ENCODE measurements at regions not wholly inside any gene's neighbourhood (a gene's known extent, or its start where the extent isn't known, plus 50 kb on each side); places are given as distances from the start of the nearest gene placed in this dataset.

DNA sequence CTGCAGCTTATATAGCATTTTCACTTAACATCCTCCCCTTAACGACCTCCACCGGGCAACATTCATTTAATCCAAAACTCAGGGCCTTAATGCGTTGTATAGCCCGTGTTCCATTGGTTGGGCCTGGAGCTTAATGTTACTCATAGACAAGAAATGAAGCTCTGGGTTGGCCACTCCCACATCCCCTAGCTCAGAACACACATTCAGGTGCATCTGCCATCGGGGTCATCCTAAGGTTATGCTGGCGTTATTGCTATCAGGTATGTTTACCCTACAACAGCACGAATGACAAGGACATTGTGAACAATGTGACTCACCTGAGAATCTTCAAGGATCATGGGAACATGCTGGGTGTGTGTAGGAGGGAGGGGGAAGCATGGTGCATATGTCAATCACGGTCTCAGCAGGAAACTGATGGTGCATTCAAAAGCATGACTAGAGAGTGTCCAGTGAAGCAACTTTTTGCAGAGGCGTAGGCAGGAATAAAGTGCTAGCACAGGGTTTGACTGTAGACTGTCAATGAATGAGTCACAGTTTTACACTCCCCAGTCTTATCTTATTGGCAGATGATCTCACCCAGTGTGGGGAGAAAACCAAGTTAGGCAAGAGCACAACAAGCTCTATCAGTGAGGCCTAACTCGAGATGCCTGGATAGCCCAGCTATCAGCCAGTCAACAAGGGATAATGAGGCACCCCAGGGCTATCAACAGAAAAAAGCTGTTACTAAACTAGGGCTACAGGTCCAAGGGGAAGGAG lies 402.1 kb upstream of the MCTP2 start:
- no peak for DNase-seq (ENCODE audit: low spot score)

DNA sequence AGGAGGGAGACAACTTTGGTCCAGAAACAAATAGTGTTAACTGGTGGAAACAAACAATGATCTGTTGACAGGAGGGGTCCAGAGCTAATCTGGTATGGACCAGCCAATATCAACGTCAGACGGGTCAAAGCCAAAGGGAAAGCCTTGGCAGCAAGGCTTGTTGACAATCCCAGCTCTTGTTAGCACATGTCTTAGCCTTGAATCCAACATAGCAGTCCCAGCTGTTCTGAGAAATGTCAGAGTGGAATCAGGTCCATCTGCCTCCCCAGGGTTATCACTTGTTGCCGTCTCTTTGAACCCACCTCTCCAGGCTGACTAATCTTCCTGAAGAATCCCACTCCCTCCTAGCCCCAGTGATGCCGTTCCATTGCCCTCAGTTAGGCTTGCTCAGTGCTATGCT lies 404.6 kb upstream of the MCTP2 start:
- no peak for DNase-seq (ENCODE audit: low spot score)

DNA sequence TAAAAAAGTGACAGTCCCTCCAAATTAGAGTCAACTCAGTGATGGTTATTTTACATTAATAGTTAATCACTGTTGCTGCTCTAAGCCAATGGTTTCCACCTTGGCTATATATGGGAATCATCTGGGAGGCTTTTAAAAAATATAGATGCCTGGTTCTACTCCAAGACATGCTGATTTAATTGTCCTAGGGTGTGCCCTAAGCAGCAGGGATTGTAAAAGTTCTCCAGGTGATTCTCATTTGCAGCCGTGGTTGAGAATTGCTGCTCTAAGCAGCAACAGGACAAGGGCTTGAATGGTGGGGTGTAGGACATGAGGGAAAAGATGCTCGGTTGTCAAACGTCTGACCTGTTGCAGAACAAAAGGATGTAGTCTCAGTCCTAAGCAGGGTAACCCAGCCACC lies 405.1 kb upstream of the MCTP2 start:
- DNase-seq (ENCODE audit: low spot score), result no peak

DNA sequence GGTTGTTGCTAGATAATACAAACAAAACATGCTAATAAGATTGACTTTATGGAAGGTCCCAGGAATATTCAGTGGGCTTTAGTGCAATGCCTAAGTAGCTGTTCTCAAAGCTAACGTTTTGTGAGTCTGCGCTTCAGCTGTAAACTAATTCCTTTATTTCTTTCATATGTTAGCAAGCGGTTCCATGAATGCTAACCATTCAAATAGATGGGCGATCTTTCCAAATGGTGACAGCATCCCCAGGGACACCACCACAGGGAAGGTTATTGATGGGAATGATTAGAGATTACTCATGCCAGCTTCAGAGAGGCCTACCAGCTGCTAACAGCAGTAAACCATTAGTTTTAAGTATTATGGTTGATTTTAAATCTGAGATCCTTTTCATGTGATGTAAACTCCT lies 405.7 kb upstream of the MCTP2 start:
- no peak for DNase-seq (ENCODE audit: low spot score)

DNA sequence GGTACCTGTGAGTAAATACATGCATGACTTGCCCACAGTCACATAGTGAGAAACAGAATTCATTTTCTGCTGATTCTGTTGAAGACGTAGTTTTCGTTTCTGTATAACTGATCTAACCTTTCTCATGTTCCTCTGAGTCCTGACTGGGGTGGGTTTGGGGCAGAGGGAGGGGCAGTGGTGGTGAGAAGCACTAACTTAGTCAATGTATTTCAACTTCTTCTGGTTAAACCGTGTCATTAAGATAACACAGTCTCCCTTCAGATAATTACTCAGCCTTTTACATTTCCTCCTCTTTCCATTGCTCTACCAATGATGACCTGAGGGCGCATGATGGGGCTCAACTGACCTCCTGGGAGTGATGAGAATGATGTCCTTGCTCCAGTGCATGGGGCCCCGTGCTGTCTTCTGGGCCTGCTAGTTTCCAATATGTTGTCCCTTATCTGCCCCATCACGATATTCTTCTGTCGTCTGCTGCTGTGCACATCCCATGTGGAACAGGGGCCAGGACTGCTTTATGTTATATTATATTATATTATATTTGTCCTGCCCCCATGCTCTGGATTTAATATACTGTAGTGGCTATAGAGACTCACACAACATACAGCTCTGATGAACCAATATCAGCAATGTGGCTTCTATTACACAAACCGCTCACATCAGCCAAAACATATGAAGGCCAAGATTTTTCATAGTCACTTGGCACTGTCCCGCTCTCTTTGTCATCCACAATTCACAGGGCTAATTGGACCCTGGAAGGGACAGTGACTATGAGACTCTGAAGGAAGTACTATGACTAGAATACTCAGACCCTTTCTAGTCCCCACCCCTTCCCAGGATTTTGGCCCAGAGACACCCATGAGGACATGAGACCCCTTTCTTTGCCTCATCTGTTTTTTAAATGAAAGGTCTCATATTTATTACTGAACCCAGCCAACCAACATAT lies 407.1 kb upstream of the MCTP2 start:
- no peak for DNase-seq (ENCODE audit: low spot score)

DNA sequence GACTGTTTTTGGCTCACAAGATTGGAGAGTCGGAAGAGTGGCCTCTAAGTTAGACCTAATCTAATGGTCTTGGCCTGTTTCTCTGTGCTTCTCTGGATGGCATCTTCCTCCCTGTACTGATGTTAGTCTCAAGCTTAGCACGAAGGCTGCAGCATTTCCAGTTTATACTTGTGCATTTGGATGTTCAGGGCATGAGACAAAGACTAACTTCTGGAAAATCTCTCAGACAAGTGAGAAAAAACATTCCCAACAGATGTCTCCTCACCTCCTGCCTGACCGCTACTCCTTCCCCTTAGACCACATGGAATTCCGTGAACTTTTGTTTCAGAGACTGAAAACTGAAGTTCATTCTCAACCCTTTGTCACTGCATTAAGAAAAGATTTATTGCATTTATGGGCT lies 410.8 kb upstream of the MCTP2 start:
- no peak for DNase-seq (ENCODE audit: low spot score)

DNA sequence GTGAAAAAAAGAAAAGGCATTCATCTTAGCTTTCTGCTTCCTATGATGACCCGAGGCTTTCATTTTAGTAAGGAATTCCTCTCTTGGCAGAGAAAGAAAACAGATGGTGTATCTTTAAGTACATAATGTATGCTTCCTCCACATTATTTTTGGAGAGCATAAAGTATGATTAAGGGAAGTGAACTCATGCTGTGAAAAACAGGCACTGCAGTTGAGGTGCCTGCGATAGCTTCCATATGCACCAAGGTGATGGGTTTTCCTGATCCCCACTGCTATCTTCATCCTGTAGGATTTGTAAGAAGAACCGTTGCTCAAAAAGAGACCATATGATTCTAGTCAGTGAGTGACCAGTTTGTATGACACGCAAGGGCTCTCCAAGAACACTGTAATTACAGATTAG lies 411.5 kb upstream of the MCTP2 start:
- no peak for DNase-seq (ENCODE audit: low spot score)

DNA sequence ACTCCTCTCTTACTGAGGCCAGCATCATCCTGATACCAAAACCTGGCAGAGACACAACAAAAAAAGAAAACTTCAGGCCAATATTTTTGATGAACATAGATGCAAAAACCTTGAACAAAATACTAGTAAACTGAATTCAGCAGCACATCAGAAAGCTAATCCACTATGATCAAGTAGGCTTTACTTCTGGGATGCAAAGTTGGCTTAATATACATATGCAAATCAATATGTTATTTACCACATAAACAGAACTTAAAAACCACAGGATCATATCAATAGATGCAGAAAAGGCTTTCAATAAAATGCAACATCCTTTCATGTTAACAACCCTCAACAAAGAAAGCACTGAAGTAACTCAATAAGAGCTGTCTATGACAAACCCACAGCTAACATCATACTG lies 414.5 kb upstream of the MCTP2 start:
- no peak for DNase-seq (ENCODE audit: low spot score)

DNA sequence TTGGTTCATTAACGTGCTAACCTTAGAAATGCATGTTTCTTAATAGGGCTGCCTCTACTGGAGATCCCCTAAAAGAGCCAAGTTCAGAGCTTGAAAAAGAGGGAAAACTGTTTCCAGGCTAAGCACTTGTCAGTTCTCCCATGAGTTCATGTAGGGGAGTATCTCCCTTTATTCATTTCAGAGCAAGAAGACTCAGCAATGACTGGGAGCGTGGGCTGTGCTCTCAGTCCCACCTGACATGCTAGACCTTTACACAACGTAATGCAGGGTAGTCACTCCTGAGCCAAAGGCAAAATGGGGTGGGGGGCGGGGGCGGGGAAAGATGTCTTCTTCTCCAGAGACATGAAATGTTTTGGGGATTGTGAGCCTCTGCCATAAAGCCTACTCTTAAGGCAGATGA lies 420.1 kb upstream of the MCTP2 start:
- DNase-seq (ENCODE audit: low spot score), result no peak

DNA sequence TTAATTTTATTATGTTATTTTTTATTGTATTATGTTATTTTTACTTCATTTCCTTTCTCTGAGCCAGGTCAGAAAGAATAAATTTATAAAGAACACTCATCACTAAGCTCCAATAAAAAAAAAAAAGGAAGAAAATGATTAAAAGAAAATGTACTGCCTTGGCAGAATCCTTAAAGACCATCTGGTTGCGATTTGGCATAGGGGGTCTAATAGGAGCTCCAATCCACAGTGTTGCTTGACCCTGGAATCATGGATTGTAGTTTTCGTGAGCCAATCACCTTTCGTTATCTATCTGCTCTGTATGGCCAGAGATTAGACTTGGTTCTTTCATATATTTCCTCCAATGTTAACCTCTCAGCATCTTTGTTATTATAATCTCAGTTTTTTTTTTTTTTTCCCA lies 421.8 kb upstream of the MCTP2 start:
- no peak for DNase-seq (ENCODE audit: low spot score)

DNA sequence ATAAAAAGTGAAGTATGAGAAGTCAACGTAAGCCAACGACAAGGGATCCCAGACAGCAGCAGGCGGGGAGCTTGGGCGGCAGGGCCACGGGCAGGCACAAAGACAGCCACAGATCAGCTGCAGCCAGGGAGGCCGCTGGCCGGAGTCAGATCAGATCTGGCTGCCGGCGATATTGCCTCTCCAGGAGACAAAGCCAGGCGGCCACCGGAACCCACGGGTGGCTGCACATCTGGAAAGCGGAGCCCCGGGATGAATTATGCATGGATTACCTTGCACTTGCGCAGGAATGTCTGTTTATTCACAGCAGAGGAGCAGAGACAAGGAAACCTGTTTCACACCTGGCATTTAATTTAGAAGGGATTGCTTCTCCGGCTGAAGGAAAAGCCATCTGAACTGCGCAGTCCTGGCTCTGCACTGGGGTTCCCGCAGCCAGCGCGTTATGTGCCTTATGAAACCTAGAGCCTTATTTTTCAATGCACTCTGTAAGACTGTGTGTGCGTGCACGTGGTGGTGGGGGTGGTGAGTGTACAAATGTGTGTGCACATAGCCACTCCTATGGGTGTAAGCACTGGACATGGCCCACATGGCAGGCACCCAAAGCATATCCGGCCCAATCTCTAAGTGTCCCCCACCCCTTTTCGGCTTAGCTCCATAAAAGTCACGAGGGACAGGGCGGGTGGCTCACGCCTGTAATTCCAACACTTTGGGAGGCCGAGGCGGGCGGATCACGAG lies 427.8 kb upstream of the MCTP2 start:
- no peak for DNase-seq (ENCODE audit: low spot score)

DNA sequence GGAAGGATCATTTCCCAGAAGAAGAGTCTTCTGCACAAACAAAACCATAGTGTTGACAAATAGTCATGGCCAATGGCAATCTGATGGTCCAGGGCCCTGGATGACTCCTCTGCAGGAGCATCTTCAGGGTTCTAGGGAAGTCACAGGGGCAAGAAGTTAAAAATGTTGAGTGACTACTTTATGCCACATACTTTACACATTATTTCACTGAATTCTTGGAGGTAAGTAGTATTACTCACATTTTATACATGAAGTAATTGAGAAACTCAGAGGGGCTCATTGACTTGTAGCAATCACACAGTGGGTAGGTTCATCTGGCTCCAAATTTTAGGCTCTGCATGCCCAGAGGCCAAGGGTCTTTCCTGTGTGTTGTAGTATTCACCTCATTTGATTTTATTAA lies 430.2 kb upstream of the MCTP2 start:
- DNase-seq (ENCODE audit: low spot score), result no peak

DNA sequence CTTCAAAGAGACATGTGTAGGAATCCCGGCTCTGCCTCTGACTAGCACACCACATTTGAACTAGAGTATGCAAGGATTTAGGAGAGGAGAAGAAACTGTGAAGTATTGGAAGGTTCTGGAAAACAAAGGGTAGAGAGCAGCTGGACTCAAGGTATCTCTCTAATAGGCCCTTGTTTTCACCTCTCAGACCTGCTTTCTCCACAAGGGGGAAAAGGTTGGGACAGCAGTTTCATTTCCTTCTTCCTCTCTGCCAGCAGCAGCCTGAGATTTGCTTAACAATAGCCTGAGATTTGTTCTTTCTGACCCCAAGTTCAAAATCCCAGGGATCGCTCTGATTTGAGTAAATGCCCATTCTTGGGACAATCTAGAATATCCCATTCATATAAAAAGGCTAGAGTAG lies 430.6 kb upstream of the MCTP2 start:
- DNase-seq (ENCODE audit: low spot score), result no peak

DNA sequence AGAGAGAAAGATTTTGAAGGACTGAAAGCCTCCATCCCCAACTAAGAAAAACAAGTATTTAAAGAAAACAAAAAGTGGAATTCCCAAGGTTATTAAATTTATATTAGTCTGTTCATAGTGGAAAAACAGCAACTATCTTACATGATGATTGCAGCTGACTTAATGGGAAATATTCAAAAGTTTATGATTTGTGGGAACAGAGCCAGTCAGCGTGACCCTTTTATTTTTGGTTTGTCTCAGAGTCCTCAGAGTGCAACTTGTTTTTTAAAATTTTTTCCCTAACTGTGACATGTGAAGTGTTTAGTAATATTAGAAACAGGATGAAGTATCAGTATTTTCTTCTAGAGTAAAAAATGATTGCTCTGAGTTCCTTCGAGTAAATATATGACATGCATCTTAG lies 441.9 kb upstream of the MCTP2 start:
- DNase-seq (ENCODE audit: low spot score), result no peak

DNA sequence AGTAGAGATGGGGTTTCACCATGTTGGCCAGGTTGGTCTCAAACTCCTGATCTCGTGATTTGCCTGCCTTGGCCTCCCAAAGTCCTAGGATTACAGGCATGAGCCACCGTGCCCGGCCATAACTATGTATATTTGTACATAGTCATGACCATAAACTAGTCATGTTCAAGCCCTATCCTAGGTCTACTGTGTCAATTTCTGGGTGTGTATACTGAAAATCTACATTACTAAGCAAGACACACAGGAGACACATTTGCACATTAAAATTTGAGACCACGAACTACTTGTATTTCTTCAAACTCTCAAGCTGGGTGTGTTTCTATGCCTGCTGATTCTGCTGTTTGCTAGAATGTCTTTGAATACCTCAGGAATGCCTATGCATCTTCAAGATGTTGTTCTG lies 451.3 kb upstream of the MCTP2 start:
- no peak for DNase-seq (ENCODE audit: low spot score)

DNA sequence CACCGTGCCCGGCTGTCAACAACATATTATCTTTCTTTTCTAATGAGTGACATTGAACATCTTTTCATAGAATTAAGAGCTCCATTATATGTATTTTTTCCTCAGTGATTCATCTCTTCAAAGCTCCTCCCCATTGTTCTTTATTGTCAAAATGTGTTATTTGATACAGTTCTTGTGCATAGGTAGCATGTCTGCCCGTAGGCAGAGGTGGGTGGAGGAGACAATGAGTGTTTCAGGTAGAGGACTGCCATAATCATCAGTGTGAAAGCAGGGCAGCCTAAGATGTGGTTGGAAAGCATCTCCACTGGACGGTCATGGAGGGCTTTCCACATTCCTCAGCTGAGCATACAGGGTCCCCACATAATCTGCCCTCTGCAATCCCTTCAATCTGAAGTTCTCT lies 452.0 kb upstream of the MCTP2 start:
- no peak for DNase-seq (ENCODE audit: low spot score)

DNA sequence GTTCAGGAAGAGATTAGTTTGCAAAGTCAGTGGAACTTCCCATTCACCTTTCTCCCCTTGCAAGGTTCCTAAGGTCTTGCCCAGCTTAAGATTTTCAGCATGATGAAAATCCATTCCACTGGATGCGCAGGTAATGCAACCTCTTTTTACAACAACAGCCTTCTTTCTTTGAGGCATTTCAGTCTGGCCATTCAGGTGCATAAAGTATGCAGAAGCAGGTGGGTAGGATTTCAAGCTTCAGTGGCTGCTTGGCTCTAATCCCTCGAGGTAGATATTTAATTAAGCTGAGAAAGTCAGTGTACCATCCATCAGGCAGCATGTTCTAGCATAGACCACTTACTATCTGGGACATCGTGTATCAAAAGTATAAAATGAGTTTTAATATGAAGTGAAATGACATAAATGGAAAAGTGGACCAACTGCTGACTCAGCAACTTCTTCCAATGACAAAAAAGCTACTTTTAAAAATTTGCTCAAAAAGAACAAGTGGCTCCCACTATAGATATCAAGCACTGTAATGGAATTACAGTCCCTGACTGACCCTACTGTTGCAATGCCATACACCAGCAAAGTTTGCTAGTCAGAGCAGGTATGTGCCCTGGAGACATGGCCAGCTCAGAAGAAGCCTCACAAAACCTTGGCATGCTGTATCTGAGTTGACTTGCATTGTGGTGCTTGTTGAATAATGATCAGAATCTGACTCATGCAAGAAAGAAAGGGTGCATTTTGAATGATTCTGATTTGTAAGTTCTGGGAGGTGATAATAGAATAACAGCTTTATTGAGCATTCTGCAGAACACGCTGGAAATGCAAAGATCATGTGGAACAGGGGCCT lies 459.9 kb upstream of the MCTP2 start:
- DNase-seq (ENCODE audit: low spot score), result no peak

DNA sequence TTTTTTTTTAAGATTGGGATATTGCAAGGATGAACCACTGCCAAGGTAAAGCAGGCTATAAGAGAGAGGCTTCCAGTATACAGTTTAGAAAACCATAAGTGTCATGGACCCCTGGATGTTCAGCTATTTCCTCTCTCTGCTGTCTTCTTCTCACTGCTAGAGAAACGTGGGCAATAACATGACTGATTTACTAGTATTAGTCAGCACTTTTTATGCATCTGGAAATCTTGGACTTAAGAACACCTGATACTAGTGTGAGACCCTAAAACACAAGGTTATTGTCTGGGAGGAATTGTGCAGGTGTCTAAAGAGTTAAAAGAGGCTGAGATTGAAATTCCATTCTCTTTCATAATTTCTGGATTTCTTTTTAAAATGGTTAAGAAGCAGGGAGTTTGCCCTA lies 460.6 kb upstream of the MCTP2 start:
- no peak for DNase-seq (ENCODE audit: low spot score)

DNA sequence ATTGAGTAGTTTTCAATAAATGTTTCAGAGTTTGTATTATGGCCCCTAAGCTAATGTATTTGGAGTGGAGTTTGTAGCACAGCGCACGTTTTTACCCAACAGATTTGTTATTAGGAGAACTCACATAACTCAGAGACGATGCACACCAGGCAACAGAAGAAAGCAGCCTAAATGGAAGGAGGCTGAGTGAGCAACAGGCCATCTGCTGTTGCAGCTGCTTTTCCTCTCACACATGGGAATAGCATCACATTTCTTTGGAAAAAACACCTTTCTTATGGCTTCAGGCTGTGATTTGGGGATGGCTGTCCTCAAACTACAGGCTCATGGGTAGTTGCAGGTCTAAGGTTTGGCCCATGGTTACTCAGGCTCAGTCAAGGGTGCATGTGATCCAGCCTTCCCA lies 469.3 kb upstream of the MCTP2 start:
- no peak for DNase-seq (ENCODE audit: low spot score)

DNA sequence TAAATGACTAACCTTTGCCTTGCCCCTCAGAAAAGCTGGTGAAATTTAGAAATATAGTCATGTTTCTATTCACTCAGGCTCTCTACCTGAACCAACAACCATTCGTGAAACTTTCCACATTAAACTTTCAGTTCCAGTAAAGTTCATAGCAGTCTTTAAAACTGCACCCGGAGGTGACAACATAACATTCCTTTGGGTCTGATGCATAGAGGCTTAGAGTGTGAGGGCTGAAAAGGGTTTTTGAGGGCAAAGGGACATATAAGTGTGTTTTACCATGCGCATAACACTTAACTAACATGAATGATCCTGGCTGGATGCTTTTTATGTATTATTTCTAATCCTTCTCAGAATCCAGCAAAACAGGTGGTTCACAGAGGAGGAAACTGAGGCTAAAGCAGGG lies 471.7 kb upstream of the MCTP2 start:
- DNase-seq (ENCODE audit: low spot score), result no peak

DNA sequence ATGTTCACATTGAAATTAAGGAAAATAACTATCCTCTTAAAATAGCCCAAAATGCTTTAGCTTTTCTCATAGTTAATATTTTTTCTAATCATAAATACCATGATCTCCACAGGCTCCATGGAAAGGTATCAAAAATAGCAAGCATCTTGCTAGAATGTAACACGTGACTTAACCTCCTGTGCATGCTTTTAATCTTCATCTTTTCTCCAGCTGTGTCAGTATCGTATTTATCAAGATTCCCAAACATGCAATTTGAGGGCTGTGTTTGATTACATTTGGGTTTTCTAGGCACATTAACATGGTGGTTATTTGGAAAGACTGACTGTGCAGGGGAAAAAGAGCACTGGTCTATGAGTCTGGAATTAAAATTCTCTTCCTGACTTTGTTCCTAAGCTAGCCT lies 472.5 kb upstream of the MCTP2 start:
- DNase-seq (ENCODE audit: low spot score), result no peak

Data from mesenteric fat pad (tissue), 1 donor.